Neuron (in vitro differentiated cells): ENCODE measurements at regions not wholly inside any gene's neighbourhood (a gene's known extent, or its start where the extent isn't known, plus 50 kb on each side); places are given as distances from the start of the nearest gene placed in this dataset.
"Not testable (repeated sequence)": the region's sequence is repeated elsewhere in the genome, so short reads cannot be mapped to it uniquely, and the experiment has no call there.

Source experiments
- H2AFZ ChIP-seq: one replicate; pipeline ENCODE4 v1.6.1; 2013; ENCODE audit warnings: low read depth, mild to moderate bottlenecking, inconsistent platforms, low read length, moderate library complexity
- H3K27me3 ChIP-seq: one replicate; pipeline ENCODE4 v1.6.1; 2013; ENCODE audit warnings: low read length; ENCODE audit not compliant: insufficient read depth
- H3K36me3 ChIP-seq: one replicate; pipeline ENCODE4 v1.6.1; 2013; ENCODE audit warnings: low read length; ENCODE audit not compliant: insufficient read depth
- H3K4me1 ChIP-seq: one replicate; pipeline ENCODE4 v1.6.1; 2013; ENCODE audit warnings: low read length; ENCODE audit not compliant: insufficient read depth
- H3K4me3 ChIP-seq: 2 replicates; pipeline ENCODE4 v1.5.1; 2013; ENCODE audit warnings: mild to moderate bottlenecking, low read length, moderate library complexity
- H3K9me3 ChIP-seq: one replicate; pipeline ENCODE4 v1.6.1; 2013; ENCODE audit warnings: low read length

DNA sequence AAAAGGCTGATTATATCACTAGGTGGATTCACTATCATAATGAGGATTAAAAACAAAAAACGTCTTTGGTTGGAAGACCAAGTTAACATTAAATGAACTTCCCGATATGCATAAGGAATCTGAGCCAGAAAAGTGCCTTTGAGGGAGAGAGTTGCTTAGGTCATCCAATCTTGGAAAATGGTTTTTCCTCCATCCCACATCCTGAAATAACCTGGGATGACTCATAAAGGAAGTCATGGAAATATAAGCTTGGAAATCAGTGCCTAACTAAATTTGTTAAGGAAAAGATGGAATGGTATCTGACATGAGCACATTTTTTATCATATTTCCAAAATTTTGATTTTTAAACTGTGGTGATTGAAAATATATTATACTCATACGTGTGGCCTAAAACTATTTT, 66.0 kb downstream of the KBTBD8 start:
- Histone ChIP-seq H3K36me3 (no peaks in the 10 kb centered on the region), H2AFZ (no peak overlapping the region), H3K4me1 (no peaks in the 10 kb centered on the region), H3K27me3 (no peaks in the 10 kb centered on the region), H3K9me3 (no peaks in the 10 kb centered on the region), H3K4me3 (no peak overlapping the region)

DNA sequence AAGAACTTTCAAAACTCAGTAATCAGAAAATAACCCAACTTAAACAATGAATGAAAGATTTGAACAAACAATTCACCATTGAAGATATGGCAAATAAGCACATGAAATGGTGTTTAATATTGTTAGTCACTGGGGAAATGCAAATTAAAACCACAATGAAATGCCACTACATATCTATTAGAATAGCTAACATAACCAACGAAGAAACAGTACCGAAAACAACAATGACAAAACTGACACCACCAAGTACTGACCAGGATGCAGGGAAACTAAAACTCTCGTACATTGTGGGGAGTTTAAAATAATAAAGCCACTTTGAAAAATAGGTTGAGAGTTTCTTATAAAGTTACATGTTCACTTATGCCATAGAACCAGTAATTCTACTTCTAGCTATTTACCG, 69.1 kb downstream of the KBTBD8 start:
- H2AFZ ChIP-seq: no peak overlapping the region
- H3K36me3 ChIP-seq: no peaks in the 10 kb centered on the region
- no peaks in the 10 kb centered on the region for H3K9me3 ChIP-seq
- no peak overlapping the region for H3K4me3 ChIP-seq
- no peaks in the 10 kb centered on the region for H3K27me3 ChIP-seq
- no peaks in the 10 kb centered on the region for H3K4me1 ChIP-seq

DNA sequence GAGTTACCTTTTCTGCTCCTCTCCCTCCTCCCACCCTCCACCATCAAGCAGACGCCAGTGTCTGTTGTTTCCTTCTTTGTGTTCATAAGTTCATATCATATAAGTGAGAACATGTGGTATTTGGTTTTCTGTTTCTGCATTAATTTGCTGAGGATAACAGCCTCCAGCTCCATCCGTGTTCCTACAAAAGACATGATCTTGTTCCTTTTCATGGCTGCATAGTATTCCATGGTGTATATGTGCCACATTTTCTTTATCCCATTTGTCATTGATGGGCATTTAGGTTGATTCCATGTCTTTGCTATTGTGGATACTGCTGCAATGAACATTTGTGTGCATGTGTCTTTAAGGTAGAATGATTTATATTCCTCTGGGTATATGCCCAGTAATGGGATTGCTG, 74.5 kb downstream of the KBTBD8 start:
- H3K4me3 ChIP-seq, H3K9me3 ChIP-seq, H2AFZ ChIP-seq, H3K27me3 ChIP-seq, H3K36me3 ChIP-seq: not testable (repeated sequence)
- H3K4me1 ChIP-seq: peaks cover 30% of the 10 kb centered on the region

DNA sequence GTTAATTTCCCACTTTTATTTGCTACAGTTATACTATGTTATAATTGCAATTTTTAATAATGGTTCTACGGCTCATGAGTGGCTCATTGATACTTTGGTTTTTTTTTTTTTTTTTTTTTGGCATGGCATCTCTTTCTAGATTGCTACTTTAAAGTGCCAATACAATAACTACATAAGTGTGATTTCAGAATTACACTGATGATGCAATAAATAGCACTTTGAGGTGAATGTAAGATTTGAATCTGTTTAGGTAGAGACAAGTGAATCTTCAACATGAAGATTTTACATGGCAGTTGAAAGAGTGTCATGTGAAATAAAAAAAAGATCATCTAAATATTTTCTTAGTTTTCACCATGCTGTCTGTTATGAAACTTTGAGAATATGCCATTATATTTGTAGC, 75.7 kb downstream of the KBTBD8 start:
- Histone ChIP-seq H3K9me3 (no peaks in the 10 kb centered on the region), H2AFZ (no peak overlapping the region), H3K27me3 (no peaks in the 10 kb centered on the region), H3K36me3 (no peaks in the 10 kb centered on the region), H3K4me3 (no peak overlapping the region), H3K4me1 (peaks cover 40% of the 10 kb centered on the region)

DNA sequence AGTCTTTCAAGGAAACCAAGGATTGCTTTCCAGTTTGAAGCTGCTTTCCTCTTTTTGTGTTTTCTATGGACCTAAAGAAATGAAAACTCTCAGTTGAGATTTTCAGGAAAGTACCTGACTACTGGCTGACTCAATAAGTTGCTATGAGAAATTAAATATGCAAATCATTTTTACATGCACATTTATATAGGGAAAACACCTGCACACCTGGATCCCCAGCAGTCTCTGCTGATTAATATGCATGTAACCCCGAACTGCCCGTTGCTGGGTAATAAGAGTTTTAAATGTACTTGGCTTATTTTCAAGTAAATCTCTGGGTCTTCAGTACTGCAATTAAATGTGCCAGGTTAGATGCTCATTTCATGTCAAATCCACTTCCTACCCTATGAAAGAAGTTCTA, 77.2 kb downstream of the KBTBD8 start:
- H3K36me3 ChIP-seq: no peaks in the 10 kb centered on the region
- H3K4me1 ChIP-seq: peaks cover 40% of the 10 kb centered on the region
- no peak overlapping the region for H3K4me3 ChIP-seq
- H3K9me3 ChIP-seq: no peaks in the 10 kb centered on the region
- no peaks in the 10 kb centered on the region for H3K27me3 ChIP-seq
- no peak overlapping the region for H2AFZ ChIP-seq

- H2AFZ ChIP-seq: no peak overlapping the region
- no peaks in the 10 kb centered on the region for H3K9me3 ChIP-seq
- H3K4me1 ChIP-seq: peaks cover 40% of the 10 kb centered on the region
- H3K4me3 ChIP-seq: no peak overlapping the region
- H3K36me3 ChIP-seq: no peaks in the 10 kb centered on the region
- H3K27me3 ChIP-seq: no peaks in the 10 kb centered on the region
Measured at GRCh38 chr3:67076607-67077006, 78.5 kb downstream of the KBTBD8 start.

DNA sequence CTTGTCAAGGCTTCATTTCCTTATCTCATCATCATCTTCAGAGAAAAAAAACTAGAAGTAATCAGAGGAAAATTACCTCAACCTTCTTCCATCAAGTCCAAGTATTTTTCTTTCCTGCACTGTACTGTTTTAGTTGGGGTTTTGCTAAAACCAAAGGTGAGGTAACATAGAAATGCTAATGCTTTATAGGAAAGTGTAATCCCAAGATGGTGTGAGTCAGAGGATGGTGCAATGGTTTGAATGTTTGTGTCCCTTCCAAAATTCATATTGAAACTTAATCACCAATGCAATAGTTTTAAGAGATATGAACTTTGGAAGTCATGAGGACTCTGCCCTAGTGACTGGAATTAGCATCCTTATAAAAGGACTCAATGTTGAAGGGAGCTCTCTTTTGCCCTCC, 79.5 kb downstream of the KBTBD8 start:
- Histone ChIP-seq H2AFZ (no peak overlapping the region), H3K36me3 (no peaks in the 10 kb centered on the region), H3K4me1 (peaks cover 40% of the 10 kb centered on the region), H3K4me3 (no peak overlapping the region), H3K9me3 (no peaks in the 10 kb centered on the region), H3K27me3 (no peaks in the 10 kb centered on the region)

DNA sequence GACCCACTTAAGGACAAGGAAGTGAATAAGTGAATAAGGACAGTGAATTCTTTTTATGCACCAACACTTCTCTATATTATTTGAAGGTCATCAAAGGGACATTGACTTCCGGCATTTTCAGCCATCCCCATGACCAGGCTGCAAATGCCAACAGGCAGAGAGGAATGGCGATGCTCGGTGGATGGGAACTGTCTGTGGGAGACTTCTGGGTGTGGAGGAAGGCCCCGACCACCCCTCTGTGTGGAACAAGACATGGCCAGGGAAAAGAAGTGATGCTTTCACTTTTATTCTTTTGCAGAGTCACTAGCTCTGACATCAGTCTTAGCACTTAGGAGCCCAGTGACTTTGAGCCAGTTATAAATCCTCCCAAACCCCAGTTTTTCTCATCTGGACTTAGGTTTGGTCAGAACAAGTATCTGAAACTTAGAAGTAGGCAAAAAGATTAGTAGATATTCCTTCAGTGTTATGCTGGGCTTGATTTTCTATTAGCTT, 84.5 kb downstream of the KBTBD8 start:
- H2AFZ ChIP-seq: no peak overlapping the region
- no peaks in the 10 kb centered on the region for H3K9me3 ChIP-seq
- peaks cover 11% of the 10 kb centered on the region for H3K4me1 ChIP-seq
- H3K4me3 ChIP-seq: no peak overlapping the region
- no peaks in the 10 kb centered on the region for H3K27me3 ChIP-seq
- no peaks in the 10 kb centered on the region for H3K36me3 ChIP-seq

DNA sequence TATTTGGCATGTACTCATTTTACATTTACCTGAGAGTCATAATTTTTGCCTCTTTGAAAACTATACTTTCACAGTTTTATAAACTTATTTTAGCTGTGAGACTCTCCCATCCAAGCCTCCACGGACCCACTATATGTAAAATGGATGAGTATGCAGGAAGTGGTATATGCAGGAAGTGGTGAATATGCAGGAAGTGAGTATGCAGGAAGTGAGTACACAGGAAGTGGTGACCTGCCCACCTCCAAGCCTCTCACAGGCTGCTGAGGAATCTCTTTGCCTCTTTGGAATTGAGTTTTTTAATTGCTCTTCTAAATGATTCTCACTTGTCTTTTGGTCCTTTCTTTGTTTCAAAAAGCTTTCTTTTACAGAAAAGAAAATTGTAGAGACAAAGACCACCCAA, 85.2 kb downstream of the KBTBD8 start:
- peaks cover 4% of the 10 kb centered on the region for H3K4me1 ChIP-seq
- no peaks in the 10 kb centered on the region for H3K9me3 ChIP-seq
- H3K27me3 ChIP-seq: no peaks in the 10 kb centered on the region
- no peaks in the 10 kb centered on the region for H3K36me3 ChIP-seq
- H2AFZ ChIP-seq: no peak overlapping the region
- no peak overlapping the region for H3K4me3 ChIP-seq

DNA sequence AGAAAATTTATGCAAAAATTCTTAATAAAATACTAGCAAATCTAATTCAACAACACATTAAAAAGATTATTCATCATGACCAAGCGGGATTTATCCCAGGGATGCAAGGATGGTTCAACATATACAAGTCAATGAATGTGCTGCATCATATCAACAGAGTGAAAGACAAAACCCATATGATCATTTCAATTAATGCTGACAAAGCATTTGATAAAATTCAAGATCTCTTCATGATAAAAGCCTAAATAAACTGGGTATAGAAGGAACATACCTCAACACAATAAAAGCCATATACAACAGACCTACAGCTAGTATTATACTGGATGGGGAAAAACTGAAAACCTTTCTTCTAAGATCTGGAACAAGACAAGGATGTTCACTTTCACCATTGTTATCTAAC, 89.7 kb downstream of the KBTBD8 start:
- Histone ChIP-seq H3K36me3 (no peaks in the 10 kb centered on the region), H3K4me1 (peaks cover 3% of the 10 kb centered on the region), H2AFZ (no peak overlapping the region), H3K27me3 (no peaks in the 10 kb centered on the region), H3K4me3 (no peak overlapping the region), H3K9me3 (no peaks in the 10 kb centered on the region)

GRCh38 chr3:67090474-67090873, 92.4 kb downstream of the KBTBD8 start:
- no peaks in the 10 kb centered on the region for H3K36me3 ChIP-seq
- no peak overlapping the region for H2AFZ ChIP-seq
- no peaks in the 10 kb centered on the region for H3K9me3 ChIP-seq
- no peaks in the 10 kb centered on the region for H3K27me3 ChIP-seq
- H3K4me1 ChIP-seq: peaks cover 7% of the 10 kb centered on the region
- H3K4me3 ChIP-seq: no peak overlapping the region

GRCh38 chr3:67093305-67093704, 95.2 kb downstream of the KBTBD8 start:
- H3K36me3 ChIP-seq: no peaks in the 10 kb centered on the region

GRCh38 chr3:67094167-67094566, 96.1 kb downstream of the KBTBD8 start:
- H3K4me1 ChIP-seq: peaks cover 7% of the 10 kb centered on the region
- H3K36me3 ChIP-seq: no peaks in the 10 kb centered on the region
- H3K27me3 ChIP-seq: no peaks in the 10 kb centered on the region
- H2AFZ ChIP-seq: no peak overlapping the region
- no peak overlapping the region for H3K4me3 ChIP-seq
- no peaks in the 10 kb centered on the region for H3K9me3 ChIP-seq

More at GRCh38 chr3:67093305-67093704, 95.2 kb downstream of the KBTBD8 start:
- no peak overlapping the region for H2AFZ ChIP-seq
- H3K27me3 ChIP-seq: no peaks in the 10 kb centered on the region
- H3K9me3 ChIP-seq: no peaks in the 10 kb centered on the region
- no peak overlapping the region for H3K4me3 ChIP-seq
- peaks cover 7% of the 10 kb centered on the region for H3K4me1 ChIP-seq

DNA sequence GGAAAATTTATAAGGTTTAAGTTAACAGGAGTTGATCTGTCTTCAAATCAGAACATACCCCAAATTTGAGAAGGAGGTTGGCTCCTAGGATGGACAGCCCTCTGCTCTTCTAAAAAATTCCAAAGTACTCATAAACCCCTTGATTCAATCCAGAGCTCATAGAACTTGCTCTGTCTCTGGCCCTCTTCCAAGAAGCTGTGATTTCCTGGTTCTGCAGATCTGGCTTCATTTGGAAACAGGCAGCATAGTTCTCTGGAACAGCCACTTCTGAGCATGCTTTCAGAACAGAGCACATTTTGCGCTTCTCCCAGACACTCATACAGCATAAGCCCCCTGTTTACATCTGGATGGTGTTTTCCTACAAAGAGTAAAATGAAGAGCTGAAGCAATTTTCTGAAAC, 96.7 kb downstream of the KBTBD8 start:
- Histone ChIP-seq H3K9me3 (no peaks in the 10 kb centered on the region), H3K27me3 (no peaks in the 10 kb centered on the region), H3K4me3 (no peak overlapping the region), H3K36me3 (no peaks in the 10 kb centered on the region), H3K4me1 (peaks cover 7% of the 10 kb centered on the region), H2AFZ (no peak overlapping the region)
